Hepatocyte (in vitro differentiated cells): ENCODE measurements at regions not wholly inside any gene's neighbourhood (a gene's known extent, or its start where the extent isn't known, plus 50 kb on each side); places are given as distances from the start of the nearest gene placed in this dataset.

Experiments
- EZH2 ChIP-seq: fragments of 200-600 bp; sonication (generic); IDR thresholded peaks from 2 replicates; pipeline ENCODE4 v1.6.1; 2016; ENCODE audit warnings: antibody characterized with exemption, mild to moderate bottlenecking, borderline replicate concordance
- TF ChIP-seq, protein P1 (sequence below): fragments of 200-600 bp; sonication (generic); IDR thresholded peaks from 2 replicates; pipeline ENCODE4 v1.5.1; 2016; ENCODE audit warnings: antibody characterized with exemption, mild to moderate bottlenecking; ENCODE audit not compliant: poor library complexity

GRCh38 chr4:148965080-148965479 lies 522.9 kb upstream of the NR3C2 start:
- TF ChIP-seq, protein P1, sequence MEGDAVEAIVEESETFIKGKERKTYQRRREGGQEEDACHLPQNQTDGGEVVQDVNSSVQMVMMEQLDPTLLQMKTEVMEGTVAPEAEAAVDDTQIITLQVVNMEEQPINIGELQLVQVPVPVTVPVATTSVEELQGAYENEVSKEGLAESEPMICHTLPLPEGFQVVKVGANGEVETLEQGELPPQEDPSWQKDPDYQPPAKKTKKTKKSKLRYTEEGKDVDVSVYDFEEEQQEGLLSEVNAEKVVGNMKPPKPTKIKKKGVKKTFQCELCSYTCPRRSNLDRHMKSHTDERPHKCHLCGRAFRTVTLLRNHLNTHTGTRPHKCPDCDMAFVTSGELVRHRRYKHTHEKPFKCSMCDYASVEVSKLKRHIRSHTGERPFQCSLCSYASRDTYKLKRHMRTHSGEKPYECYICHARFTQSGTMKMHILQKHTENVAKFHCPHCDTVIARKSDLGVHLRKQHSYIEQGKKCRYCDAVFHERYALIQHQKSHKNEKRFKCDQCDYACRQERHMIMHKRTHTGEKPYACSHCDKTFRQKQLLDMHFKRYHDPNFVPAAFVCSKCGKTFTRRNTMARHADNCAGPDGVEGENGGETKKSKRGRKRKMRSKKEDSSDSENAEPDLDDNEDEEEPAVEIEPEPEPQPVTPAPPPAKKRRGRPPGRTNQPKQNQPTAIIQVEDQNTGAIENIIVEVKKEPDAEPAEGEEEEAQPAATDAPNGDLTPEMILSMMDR: no peak
- TF ChIP-seq EZH2: no peak
